ENCODE measurements at regions not wholly inside any gene's neighbourhood (a gene's known extent, or its start where the extent isn't known, plus 50 kb on each side); places are given as distances from the start of the nearest gene placed in this dataset.

DNA sequence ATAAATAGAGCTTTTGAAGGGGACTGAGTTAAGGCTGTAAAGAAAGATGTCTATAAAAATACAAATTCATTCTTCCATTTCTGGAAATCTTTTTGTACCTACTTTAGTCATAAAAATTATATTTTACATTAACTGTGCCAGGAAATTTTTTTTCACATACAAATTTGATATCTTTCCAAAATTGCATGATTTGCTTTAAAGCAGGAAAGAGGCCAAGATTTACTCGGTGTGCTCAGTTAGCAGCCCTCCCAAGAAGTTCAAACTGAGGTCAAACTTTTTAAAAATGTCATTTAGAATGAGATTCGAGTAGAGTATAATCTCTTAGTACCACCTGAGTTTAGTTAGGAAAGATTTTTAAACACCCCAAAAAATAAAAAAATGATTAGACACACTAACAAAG lies 173.2 kb upstream of the GRIP1 start:
- DNase-seq (ENCODE audit: low read depth) = no peak

DNA sequence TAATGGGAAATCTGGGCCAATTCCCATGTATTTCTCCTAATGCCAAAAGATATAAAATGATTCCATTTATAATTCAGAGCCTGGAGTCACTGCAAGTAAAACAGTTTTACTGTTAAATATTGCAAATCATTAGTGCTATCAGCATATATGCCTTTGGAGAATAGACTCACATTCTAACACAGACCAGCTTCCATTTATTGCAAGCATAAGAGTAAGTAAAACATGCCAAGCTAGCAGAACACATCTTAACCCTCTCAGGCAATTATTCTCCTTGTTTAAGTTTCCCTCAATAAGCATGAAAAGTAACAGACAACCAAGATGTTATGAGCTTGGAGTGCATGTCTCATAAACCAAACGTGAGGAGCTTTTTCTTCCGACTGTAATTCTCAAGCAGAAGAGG lies 173.9 kb upstream of the GRIP1 start:
- DNase-seq (ENCODE audit: low read depth) = no peak

DNA sequence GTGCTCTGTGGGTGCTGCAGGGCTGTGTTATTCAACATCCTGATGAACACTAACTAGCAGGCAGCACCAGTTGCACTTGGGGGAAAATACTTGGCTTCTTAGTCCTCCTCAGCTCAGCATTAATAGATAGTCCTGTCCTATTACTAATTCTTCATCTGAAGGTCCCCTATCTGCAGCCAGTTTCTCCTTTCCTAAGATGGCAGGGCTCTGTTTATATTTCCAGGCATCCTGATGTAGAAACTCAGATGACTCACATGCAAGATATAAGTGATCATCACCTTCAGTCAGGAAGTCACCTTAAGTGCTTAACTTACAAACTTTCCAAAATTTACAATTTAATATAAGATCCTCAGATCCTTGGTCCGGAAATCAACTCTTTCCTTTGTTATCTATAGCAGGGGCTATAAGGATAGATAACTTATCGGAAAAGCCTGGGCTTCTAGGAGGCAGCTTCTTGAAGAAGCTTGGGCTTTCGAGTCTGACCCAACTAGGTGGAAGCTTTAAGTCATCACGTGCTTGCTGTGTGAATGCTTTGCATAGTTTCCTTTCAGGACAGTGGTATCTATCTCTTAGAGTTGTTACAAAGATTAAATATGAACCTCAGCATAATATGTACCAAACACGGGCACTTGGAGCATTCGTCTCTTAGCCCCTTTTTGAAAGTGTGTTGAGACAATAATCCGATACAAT lies 181.0 kb upstream of the GRIP1 start:
- DNase-seq (ENCODE audit: low read depth) = no peak

DNA sequence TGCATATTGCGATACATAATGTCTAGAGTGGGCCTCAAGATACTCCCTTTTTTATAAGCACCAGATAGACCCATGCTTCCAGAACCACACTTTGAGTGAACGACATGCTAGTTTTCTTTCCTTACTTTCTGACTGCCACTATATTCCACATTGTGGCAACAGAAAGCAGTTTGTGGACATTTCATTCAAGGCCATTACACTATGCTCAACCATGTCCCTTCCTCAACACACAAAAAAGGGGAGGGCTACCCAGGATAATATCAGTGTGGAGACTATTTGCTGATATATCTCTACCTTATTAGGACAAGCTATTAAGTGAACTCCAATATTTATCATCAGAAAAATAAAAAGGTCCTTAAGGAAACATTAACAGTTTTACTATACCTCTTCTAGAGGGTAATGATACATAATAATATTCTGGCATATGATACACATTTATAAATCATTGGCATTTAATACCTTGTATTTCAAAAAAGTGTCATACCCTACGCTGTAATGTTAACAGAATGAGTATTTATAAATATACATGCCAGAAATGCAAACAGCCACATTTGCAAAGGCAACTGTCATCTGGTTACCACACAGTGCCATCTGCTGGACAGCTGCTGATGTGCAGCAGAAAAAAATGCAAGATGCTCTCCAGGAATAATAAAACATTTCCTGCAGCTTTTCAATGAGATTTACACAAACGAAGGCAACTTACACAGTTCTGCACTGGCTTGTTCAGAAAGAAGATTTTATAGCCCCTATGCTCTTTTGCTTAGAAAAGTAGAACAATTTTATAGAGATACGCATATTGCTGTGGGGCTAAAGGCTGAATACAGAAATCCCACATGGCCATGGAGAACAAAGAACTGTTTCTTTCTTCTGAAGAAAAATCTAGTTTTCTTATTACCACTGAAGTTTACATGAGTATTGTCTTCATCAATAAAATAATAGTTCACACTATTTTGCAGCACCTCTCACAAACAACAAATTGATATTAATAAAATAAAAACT lies 182.2 kb upstream of the GRIP1 start:
- peak; percentile 49 for DNase-seq (ENCODE audit: low read depth)

DNA sequence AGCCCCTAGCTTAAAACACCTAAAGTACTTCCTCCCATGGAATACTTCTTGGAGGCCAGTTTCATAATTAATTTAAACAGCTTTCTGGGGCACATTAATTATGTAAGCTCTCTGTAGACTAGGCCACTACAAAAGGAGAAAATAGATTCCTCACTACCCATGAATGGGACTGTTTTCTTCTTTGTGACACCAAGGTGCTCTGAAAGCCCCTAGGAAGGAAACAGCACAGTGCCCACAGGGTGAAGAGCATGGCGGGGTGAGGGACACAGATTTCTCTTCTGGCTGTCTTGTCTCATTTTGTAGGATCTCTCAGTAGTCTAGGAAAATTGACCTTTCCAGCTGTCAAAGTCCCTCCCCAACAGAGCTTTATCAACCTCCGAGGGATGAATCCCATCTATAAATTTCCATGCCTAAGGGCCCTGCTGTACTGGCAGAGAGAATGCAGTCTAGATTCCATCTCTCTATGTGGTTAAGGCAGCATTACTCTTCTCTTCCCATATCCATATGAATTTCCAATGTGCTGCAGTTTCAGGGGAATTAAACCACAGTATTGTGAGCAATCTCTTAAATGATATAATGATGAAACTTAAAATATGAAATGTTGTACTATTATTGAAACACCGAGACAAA lies 183.6 kb upstream of the GRIP1 start:
- no peak for DNase-seq (ENCODE audit: low read depth)

DNA sequence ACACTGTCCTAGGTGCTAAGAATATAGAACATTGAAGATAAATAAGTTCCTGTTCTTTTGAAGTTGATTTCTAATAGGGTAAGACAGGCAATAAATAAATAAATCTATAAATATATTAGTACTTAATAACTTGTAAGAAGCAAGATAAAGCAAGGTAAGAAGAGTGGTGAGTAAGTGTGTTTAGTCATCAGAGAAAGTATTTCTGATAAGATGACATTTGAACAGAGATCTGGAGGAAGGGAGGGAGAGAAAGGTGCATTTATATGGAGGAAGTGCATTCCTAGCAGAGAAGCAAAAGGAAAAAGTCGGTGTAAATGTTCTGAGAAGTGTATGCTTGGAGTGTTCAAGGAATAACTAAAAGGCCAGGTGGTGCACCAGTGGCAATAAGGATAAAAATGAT lies 184.4 kb upstream of the GRIP1 start:
- DNase-seq (ENCODE audit: low read depth) = no peak

DNA sequence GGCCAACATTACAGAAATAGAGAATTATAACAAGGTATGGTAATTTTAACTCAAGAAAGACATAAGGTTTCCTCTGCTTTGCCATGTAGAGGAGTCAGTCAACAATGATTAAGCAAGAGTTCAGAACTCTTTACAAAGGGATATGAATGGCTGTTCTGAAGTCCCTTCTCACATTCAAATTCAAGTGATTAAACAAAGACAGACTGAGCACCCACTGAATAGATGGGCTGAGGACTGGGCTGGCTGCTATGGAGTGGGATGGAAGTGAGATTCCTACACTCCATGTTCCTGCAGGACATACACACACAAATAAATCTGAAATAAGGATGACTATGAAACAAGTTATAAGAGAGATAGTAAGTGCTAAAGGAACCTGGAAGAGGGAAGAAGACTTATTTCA lies 199.0 kb upstream of the GRIP1 start:
- DNase-seq (ENCODE audit: low read depth) = no peak

DNA sequence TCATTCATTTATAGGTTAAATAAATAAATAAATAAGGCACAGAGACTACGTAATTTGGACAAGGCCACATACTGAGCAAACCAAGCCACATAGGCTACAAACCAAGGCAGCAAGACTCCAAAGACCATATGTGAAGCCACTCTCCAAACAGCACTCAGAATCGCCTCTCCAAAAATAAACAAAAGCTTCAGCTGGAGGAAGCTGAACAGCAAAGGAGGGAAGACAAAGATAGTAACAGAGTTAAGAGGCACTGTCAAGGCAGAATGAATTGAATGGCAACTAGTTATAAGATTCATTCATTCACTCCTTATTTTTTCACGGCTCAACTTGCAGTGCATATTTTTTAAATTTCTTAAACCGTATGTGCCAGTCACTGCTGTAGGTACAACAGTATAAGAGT lies 200.5 kb upstream of the GRIP1 start:
- no peak for DNase-seq (ENCODE audit: low read depth)

DNA sequence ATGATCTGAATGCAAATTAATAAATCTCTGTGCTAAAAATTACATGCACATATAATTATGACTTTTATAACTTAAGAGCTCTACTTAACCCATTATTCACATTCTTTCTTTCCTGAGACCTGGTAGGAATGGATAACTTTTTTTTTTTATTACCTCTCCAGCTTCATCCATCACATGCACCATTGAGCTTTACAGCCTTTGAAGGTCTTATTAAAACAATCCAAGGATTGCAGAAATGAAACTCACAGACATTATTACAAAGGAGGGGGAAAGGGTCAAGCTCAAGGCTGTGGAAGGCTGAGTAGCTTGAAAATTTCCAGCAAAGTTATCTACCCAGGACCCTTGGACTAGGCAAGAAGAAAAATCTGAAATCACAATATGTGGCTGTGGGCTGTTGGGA lies 202.5 kb upstream of the GRIP1 start:
- DNase-seq (ENCODE audit: low read depth) = no peak

DNA sequence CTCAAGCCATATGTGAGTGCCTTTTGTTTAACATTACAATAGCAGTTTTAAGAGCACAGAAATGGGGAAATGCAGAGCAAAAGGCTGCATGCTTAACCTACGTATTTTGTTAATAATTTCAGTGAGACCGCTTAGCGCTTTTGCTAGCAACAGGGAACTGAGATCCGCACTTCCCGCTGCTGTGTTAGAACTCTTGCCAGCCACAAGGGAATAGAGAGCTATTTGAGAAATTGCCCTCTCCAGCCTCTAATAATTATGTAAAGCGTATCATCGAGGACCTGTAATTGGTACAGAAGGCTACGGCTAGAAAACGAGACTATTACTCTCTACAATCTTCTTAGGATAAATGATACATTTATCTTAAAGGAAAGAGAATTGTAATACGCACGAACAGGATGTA lies 205.2 kb upstream of the GRIP1 start:
- DNase-seq (ENCODE audit: low read depth) = no peak

DNA sequence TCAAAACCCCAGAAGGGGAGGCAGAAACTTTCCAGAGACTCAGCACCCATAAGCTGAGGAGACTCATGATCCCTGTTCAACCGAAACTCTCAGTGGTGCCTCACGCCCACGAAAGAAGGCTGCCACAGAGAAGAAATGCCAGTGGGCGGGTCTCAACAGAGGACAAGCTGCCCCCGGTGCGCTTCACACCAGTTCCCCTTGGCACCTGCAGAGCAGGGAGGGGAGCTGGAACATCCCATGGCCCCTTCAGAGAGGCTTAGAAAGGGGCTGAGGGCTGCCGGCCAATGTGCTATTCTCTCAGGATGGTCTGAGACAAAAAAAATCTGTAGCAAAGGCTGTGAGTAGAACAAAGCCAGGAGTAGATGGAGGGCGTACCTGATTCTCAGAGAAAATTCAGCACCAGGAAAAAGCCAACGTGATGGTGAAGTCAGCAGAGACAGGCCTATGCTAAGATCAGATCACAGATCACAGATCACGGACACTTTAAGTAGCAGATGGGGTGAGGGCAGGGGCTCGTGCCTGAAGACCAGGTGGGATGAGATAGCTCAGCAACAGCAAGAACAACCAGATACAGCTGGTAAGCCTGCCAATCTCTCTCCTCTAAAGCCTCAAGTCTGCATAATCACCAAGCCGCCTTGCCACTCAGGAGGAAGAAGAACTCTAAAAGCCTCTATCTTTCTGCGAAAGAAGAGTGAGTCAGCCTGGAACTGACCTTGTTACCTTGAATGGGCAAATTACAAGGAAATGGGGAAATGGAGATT lies 206.4 kb upstream of the GRIP1 start:
- DNase-seq (ENCODE audit: low read depth) = no peak

DNA sequence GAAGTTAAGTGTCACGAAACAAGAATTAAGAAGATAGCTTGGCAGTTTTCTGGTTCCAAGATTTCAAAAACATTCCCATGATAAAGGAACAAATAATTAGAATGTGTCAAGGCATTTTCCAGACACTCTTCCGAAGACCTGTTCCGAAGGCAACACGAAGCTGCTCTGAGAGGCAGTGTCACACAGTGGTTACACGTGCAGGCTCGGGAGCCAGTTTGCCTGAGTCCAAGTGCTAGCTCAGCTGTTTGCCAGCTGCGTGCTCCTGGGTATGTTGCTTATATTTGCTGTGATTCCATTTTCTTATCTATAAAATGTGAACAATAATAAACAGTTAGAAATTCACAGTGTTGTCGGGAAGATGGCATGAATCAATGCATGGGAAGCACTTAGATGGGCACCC lies 217.9 kb upstream of the GRIP1 start:
- DNase-seq (ENCODE audit: low read depth) = no peak

DNA sequence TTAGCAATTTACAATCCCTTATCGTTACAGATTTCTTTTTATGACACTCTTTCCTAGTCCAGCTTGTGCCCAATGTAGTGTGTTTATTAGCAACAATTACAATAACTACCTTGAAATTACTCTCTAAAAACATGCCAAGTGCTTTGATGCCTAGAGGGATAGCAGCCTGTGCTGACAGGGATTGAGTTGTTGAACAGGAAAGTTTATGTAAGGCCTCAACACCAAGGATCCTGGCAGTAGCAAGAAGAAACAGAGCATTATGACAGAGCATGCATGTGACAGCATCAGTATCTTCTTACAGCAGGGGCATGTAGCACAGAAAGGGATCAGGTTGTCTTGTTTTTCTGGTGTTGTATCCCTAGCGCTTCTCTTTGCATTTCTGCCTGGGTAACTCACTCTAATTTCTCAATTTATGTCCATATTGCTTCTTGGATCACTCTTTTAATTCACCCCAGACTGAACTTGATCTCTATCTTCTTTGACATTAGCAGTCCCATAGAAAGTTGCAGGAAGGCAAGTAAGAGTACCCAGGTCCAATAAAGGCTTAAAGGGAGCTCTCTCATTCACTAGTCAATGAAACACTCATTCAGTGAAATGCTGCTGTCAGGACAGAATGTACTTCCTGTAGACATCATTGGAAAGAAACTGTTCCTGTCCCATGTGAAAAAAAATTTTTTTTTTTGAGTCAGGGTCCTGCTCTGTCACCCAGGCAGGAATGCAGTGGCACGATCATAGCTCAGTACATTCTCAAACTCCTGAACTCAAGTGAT lies 220.0 kb upstream of the GRIP1 start:
- DNase-seq (ENCODE audit: low read depth) = no peak

DNA sequence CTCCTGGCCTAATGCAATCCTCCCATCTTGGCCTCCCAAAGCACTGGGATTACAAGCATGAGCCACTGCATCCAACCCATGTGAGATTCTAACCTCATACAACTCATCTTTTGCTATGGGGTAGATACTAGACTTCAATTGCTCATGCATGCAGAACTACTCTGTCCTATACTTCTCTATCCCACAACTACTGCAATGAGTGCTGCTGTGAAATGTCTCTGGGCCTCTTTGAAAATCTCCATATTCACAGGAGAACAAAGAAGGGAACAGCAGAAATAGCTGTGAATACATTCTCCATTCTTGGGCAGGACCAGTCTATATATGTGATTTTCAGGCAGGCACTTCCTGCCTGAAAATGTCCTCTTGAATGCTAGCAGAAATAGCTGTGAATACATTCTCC lies 220.7 kb upstream of the GRIP1 start:
- DNase-seq (ENCODE audit: low read depth) = no peak

DNA sequence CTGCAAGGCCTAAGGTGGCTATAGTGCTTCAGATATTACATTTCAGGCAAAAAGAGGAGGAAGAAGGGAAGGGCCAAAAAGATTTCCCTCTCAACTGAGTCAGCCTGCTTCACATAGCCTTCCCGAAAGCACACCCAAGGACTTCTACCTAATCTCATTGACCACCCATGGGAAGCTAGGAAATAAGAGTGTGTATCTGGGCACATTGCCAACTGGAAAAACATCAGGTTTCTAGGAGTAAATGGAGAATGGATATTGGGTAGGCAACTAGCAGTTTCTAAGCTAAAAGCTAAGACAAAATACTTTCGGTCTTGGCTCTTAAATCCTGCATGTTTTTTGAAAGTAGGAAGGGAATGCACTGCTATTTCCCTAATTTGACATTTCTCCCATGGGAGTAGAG lies 221.7 kb upstream of the GRIP1 start:
- DNase-seq (ENCODE audit: low read depth) = no peak

DNA sequence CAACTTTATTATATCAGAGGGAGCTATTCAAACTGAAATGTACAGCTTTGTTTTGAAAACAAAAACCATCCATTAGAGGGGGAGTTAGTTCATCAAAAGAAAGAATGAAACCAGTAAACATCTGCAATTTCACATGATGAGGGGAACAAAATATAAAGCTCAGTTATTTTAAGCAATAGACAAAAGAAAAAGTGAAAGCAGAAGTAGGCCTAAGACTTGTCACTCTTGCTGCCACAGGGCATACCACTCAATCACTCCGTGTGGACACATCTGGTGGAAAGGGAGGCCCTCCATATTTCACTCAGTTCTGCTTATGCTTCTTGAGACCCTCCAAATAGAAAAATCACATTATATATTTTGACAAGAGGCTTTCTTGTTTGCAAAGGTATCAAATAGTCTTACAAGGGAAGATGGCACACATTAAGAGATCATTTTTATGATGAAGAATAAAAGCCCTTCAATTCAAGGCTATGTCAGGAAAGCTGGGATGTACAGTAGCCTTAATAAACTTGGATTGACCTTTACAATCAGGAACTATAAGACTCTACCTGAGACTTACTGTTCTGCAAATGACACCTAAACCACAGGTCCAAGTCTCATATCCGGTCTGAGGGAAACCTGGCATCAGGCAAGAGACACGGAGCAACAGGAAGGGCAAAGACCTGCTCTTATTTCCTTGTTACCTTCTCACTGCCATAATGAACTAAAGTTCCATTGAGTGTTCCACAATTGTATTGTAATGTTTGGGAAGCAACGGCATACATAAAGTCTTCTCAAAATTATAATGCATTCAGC lies 222.5 kb upstream of the GRIP1 start:
- DNase-seq (ENCODE audit: low read depth) = peak; percentile 1

DNA sequence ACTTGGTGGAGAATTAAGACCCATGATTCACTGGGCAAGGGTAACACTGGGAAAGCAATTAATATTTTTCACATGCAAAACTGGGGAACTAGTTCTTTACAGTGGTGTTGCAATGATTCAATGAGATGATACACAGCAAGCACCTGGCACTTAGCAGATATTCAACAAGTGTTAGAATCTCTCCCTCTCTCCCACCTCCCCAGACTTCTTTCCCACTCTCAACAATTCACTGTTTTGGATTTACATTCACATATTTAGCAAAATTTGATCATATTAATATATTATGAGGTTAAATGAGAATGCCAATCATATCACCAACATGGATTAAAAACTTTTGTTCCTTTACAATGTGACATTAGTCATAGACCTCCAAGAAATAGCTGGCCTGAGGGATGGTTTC lies 223.1 kb upstream of the GRIP1 start:
- DNase-seq (ENCODE audit: low read depth) = no peak

DNA sequence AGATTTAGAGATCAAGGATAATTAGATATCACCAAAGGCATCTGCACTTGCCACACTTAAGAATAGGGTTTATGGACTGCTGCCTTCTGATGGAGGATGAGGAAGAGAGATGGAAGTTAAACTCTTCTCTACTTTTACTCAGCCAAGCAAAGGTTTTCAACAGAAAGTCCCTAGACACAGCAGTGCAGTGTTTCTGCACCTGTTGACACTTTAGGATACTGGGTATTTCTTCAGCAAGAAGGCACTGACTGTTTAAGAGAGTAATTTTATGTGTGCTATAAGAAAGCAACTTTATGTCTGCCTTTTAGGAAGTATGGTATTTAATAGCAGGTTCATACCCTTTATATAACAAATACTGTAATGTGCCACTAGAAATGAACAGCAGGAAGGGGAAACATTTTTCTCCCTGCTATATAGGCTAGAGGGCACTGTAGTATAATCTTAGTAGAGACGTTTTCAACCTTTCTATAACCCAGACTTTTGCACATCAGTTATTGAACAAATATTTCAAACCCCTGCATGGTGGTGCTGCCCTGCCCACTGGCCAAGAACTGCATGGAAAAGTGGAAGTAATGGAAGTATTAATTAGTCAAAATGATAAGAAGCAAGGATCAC lies 225.0 kb upstream of the GRIP1 start:
- no peak for DNase-seq (ENCODE audit: low read depth)

DNA sequence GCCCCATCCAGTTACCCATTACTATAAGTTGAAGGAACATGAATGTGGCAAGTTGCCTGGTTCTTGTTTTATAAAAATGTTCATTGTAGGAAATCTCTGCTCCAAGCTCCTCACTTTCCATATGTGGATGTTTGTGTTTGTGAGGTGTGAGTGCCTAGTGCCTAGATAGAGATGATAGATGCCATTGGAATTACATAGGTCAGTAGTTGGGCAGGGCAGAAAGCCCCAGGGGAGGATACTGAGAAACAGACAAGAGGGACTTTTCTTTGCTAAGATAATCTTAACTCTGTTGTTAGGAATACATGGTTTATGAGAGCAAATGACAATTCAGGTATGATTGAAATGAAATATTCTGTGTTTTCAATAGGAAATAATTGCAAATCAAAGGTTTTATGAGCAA lies 226.3 kb upstream of the GRIP1 start:
- DNase-seq (ENCODE audit: low read depth) = no peak

DNA sequence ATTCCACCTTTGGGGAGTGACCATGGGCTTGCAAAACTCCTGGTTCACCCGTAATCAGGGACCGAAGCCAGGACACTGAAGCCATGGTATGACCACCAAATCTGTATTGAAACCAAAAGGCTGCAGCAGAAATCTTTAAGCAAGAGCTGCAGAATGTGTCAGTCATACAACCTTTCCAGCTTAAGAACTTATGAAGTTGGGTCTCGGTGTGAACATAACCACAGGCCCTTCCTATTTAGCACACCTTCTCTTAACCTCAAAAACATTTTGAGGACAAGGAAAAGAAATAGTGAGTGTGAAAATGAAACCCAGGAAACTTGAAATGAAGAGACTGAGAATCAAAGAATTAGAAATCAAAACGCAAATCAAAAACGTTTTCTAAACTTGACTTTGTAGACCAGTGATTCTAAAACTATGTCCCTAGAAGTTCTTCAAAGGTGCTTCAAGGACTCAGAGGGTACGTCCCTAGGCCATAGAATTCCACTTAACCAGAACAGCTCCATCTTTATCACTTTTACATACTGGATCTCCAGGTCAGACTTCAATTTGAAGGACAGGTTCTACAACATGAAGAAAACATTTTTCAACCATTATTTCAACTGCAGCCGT lies 231.6 kb upstream of the GRIP1 start:
- no peak for DNase-seq (ENCODE audit: low read depth)

Measured in stimulated activated CD4-positive, alpha-beta T cell treated with anti-CD3 and anti-CD28 coated beads, Interleukin-2, amount 100 ng/mL, for 4 hours (primary cell).